Midbrain (tissue), 1 donor: ENCODE measurements at regions not wholly inside any gene's neighbourhood (a gene's known extent, or its start where the extent isn't known, plus 50 kb on each side); places are given as distances from the start of the nearest gene placed in this dataset.
"Not testable (repeated sequence)": the region's sequence is repeated elsewhere in the genome, so short reads cannot be mapped to it uniquely, and the experiment has no call there.

Source experiments
- DNase-seq: peaks from one replicate; lab custom pipeline; 2025; lab: John Stamatoyannopoulos, UW

- DNase-seq = no peak
These were observed 308.3 kb downstream of the HS3ST1 start for GRCh38 chr4:11120435-11120834.

- no peak for DNase-seq
These were observed 309.2 kb downstream of the HS3ST1 start for GRCh38 chr4:11119474-11119873.

- no peak for DNase-seq
These were observed 310.2 kb downstream of the HS3ST1 start for GRCh38 chr4:11118513-11118912.

- DNase-seq = no peak
These were observed 311.8 kb downstream of the HS3ST1 start for GRCh38 chr4:11116940-11117339.

- no peak for DNase-seq
These were observed 316.8 kb downstream of the HS3ST1 start for GRCh38 chr4:11111876-11112275.

GRCh38 chr4:11111370-11111769, 317.3 kb downstream of the HS3ST1 start:
- DNase-seq = no peak

GRCh38 chr4:11106759-11107158, 321.9 kb downstream of the HS3ST1 start:
- no peak for DNase-seq

GRCh38 chr4:11106190-11106589, 322.5 kb downstream of the HS3ST1 start:
- no peak for DNase-seq

GRCh38 chr4:11105715-11106114, 323.0 kb downstream of the HS3ST1 start:
- DNase-seq = no peak

GRCh38 chr4:11098461-11098860, 330.2 kb downstream of the HS3ST1 start:
- no peak for DNase-seq

- DNase-seq = no peak
These were observed 331.0 kb downstream of the HS3ST1 start for GRCh38 chr4:11097725-11098124.

- no peak for DNase-seq
These were observed 347.7 kb downstream of the HS3ST1 start for GRCh38 chr4:11081006-11081405.

- DNase-seq = no peak
These were observed 349.5 kb downstream of the HS3ST1 start for GRCh38 chr4:11079171-11079570.

- no peak for DNase-seq
These were observed 354.0 kb downstream of the HS3ST1 start for GRCh38 chr4:11074581-11075241.

GRCh38 chr4:11073621-11074051, 355.1 kb downstream of the HS3ST1 start:
- DNase-seq = no peak

GRCh38 chr4:11072999-11073398, 355.7 kb downstream of the HS3ST1 start:
- DNase-seq = no peak

GRCh38 chr4:11072463-11072862, 356.2 kb downstream of the HS3ST1 start:
- DNase-seq = no peak

GRCh38 chr4:11070813-11071212, 357.9 kb downstream of the HS3ST1 start:
- DNase-seq = no peak

GRCh38 chr4:11069581-11070211, 359.0 kb downstream of the HS3ST1 start:
- no peak for DNase-seq

GRCh38 chr4:11069083-11069482, 359.6 kb downstream of the HS3ST1 start:
- DNase-seq = no peak

GRCh38 chr4:11066584-11066983, 362.1 kb downstream of the HS3ST1 start:
- not testable (repeated sequence) for DNase-seq

GRCh38 chr4:11060637-11061036, 368.1 kb downstream of the HS3ST1 start:
- not testable (repeated sequence) for DNase-seq

GRCh38 chr4:11054937-11055336, 370.4 kb upstream of the CLNK start:
- DNase-seq = not testable (repeated sequence)
